ENCODE measurements at regions not wholly inside any gene's neighbourhood (a gene's known extent, or its start where the extent isn't known, plus 50 kb on each side); places are given as distances from the start of the nearest gene placed in this dataset.

- Histone ChIP-seq H3K27ac (ENCODE audit: low read length) (no peak overlapping the region), H3K9me3 (ENCODE audit: low read length) (no peaks in the 10 kb centered on the region), H3F3A (ENCODE audit: insufficient read depth, low read length, poor library complexity, severe bottlenecking) (no peaks in the 10 kb centered on the region), H3K9me2 (ENCODE audit: insufficient read depth, low read length) (no peaks in the 10 kb centered on the region), H3K27me3 (ENCODE audit: insufficient read depth, low read depth, low read length) (no peaks in the 10 kb centered on the region), H3K79me2 (replicated peaks; ENCODE audit: insufficient read depth, low read length) (no peaks in the 10 kb centered on the region), H3K9ac (ENCODE audit: low read length) (no peak overlapping the region), H4K20me1 (ENCODE audit: insufficient read depth) (no peaks in the 10 kb centered on the region), H3K4me3 (ENCODE audit: low read length) (no peak overlapping the region), H3K4me2 (ENCODE audit: low read length) (no peak overlapping the region), H3K36me3 (ENCODE audit: insufficient read depth, low read length) (no peaks in the 10 kb centered on the region), H2AFZ (ENCODE audit: low read depth, low read length) (no peak overlapping the region)
- no peak for TF ChIP-seq EP300 (conservative IDR thresholded peaks at IDR 0.05; ENCODE audit: poor library complexity, severe bottlenecking)
- no peak for TF ChIP-seq MXI1 (conservative IDR thresholded peaks at IDR 0.05; ENCODE audit: poor library complexity, severe bottlenecking)
- TF ChIP-seq SMC3 (conservative IDR thresholded peaks at IDR 0.05; ENCODE audit: poor library complexity), result no peak
- TF ChIP-seq POLR2AphosphoS5 (IDR thresholded peaks at IDR 0.05), result no peak
- TF ChIP-seq CTCF (IDR thresholded peaks at IDR 0.05; ENCODE audit: poor library complexity, severe bottlenecking), result no peak
- no peak for TF ChIP-seq TAF1 (IDR thresholded peaks at IDR 0.05; ENCODE audit: low read depth)
- TF ChIP-seq EZH2 (IDR thresholded peaks at IDR 0.05; ENCODE audit: borderline replicate concordance, insufficient read depth, low read length, poor library complexity, severe bottlenecking), result no peak
- TF ChIP-seq RAD21 (conservative IDR thresholded peaks at IDR 0.05), result no peak
- TF ChIP-seq REST (IDR thresholded peaks at IDR 0.05; ENCODE audit: borderline replicate concordance), result no peak
Measured at GRCh38 chr1:38719880-38720279, 139.7 kb downstream of the RRAGC start.

- Histone ChIP-seq H3K27me3 (ENCODE audit: insufficient read depth, low read depth, low read length) (no peaks in the 10 kb centered on the region), H3K9me3 (ENCODE audit: low read length) (no peaks in the 10 kb centered on the region), H2AFZ (ENCODE audit: low read depth, low read length) (no peak overlapping the region), H3K36me3 (ENCODE audit: insufficient read depth, low read length) (no peaks in the 10 kb centered on the region), H3K4me3 (ENCODE audit: low read length) (no peak overlapping the region), H3K9ac (ENCODE audit: low read length) (no peak overlapping the region), H3K79me2 (replicated peaks; ENCODE audit: insufficient read depth, low read length) (no peaks in the 10 kb centered on the region), H3K9me2 (ENCODE audit: insufficient read depth, low read length) (no peaks in the 10 kb centered on the region), H3F3A (ENCODE audit: insufficient read depth, low read length, poor library complexity, severe bottlenecking) (no peaks in the 10 kb centered on the region), H4K20me1 (ENCODE audit: insufficient read depth) (no peaks in the 10 kb centered on the region), H3K4me2 (ENCODE audit: low read length) (no peak overlapping the region), H3K27ac (ENCODE audit: low read length) (no peak overlapping the region)
- TF ChIP-seq POLR2AphosphoS5 (IDR thresholded peaks at IDR 0.05) (no peak), MXI1 (conservative IDR thresholded peaks at IDR 0.05; ENCODE audit: poor library complexity, severe bottlenecking) (no peak), EZH2 (IDR thresholded peaks at IDR 0.05; ENCODE audit: borderline replicate concordance, insufficient read depth, low read length, poor library complexity, severe bottlenecking) (no peak)
Measured at GRCh38 chr1:38718031-38718430, 141.5 kb downstream of the RRAGC start.

GRCh38 chr1:38716229-38716628 is 143.3 kb downstream of the RRAGC start:
- Histone ChIP-seq H3K27ac (ENCODE audit: low read length) (no peak overlapping the region), H3K4me3 (ENCODE audit: low read length) (no peak overlapping the region), H3K9ac (ENCODE audit: low read length) (no peak overlapping the region), H4K20me1 (ENCODE audit: insufficient read depth) (no peaks in the 10 kb centered on the region), H3K9me3 (ENCODE audit: low read length) (peaks cover 4% of the 10 kb centered on the region), H3K27me3 (ENCODE audit: insufficient read depth, low read depth, low read length) (no peaks in the 10 kb centered on the region), H3K36me3 (ENCODE audit: insufficient read depth, low read length) (no peaks in the 10 kb centered on the region), H3K4me2 (ENCODE audit: low read length) (no peak overlapping the region), H3K9me2 (ENCODE audit: insufficient read depth, low read length) (no peaks in the 10 kb centered on the region), H2AFZ (ENCODE audit: low read depth, low read length) (no peak overlapping the region), H3K79me2 (replicated peaks; ENCODE audit: insufficient read depth, low read length) (no peaks in the 10 kb centered on the region), H3F3A (ENCODE audit: insufficient read depth, low read length, poor library complexity, severe bottlenecking) (no peaks in the 10 kb centered on the region)
- TF ChIP-seq RAD21 (conservative IDR thresholded peaks at IDR 0.05) (no peak), EZH2 (IDR thresholded peaks at IDR 0.05; ENCODE audit: borderline replicate concordance, insufficient read depth, low read length, poor library complexity, severe bottlenecking) (no peak), CTCF (IDR thresholded peaks at IDR 0.05; ENCODE audit: poor library complexity, severe bottlenecking) (no peak)

All from neural cell (in vitro differentiated cells).